T-helper 2 cell treated with Interferon-gamma antibody and Interleukin-4, amounts not matched to agents 100 ng/mL and 5 ng/mL, for 36 hours (primary cell): ENCODE measurements at regions not wholly inside any gene's neighbourhood (a gene's known extent, or its start where the extent isn't known, plus 50 kb on each side); places are given as distances from the start of the nearest gene placed in this dataset.

Experiments
- intact Hi-C: fragments of 100-400 bp; cut with micrococcal nuclease; formaldehyde crosslinking; loops from one replicate; pipeline ENCODE4 v1.15.1; 2023

GRCh38 chr9:13054389-13054788 lies 225.1 kb downstream of the MPDZ start:
- intact Hi-C loops: no loop called here
